H1 (cell line): ENCODE measurements at regions not wholly inside any gene's neighbourhood (a gene's known extent, or its start where the extent isn't known, plus 50 kb on each side); places are given as distances from the start of the nearest gene placed in this dataset.

Source experiments
- BCL11A ChIP-seq, 2 experiments: IDR thresholded peaks; one replicate each; pipeline ENCODE4 v1.6.1; 2011; ENCODE audit warnings: low read depth in 2 of 2, low read length in 2 of 2, mild to moderate bottlenecking in 2 of 2
- CBX5 ChIP-seq: fragments of 300-800, 300-1000 bp; sonication (generic); IDR thresholded peaks from 2 replicates; pipeline ENCODE4 v1.7.1; 2016; ENCODE audit warnings: antibody characterized with exemption, low read length, low read depth
- GABPA ChIP-seq: IDR thresholded peaks from 2 replicates; pipeline ENCODE4 v1.6.1; 2011; ENCODE audit warnings: mild to moderate bottlenecking, low read length, moderate library complexity, borderline replicate concordance; ENCODE audit not compliant: insufficient read depth
- KDM5A ChIP-seq: fragments of 200-600 bp; IDR thresholded peaks from 2 replicates; pipeline ENCODE4 v1.7.1; 2012; ENCODE audit warnings: mild to moderate bottlenecking, low read length, inconsistent platforms, mixed read lengths
- NRF1 ChIP-seq: IDR thresholded peaks from 2 replicates; pipeline ENCODE4 v1.6.1; 2011; ENCODE audit warnings: mild to moderate bottlenecking, low read depth, low read length, improper control_type of control experiment
- POU5F1 ChIP-seq: IDR thresholded peaks from 2 replicates; pipeline ENCODE4 v1.6.1; 2011; ENCODE audit warnings: low read depth, mild to moderate bottlenecking, low read length, moderate library complexity
- RBBP5 ChIP-seq: IDR thresholded peaks from 2 replicates; pipeline ENCODE4 v1.7.1; 2012; ENCODE audit warnings: low read depth, mild to moderate bottlenecking, inconsistent platforms, low read length, moderate library complexity, borderline replicate concordance
- RFX5 ChIP-seq: IDR thresholded peaks from 2 replicates; pipeline ENCODE4 v1.6.1; 2011; ENCODE audit warnings: low read depth, low read length, improper control_type of control experiment, borderline replicate concordance
- SAP30 ChIP-seq: fragments of 300-600 bp; sonication (generic); IDR thresholded peaks from 2 replicates; pipeline ENCODE4 v1.7.1; 2012; ENCODE audit warnings: low read length, moderate library complexity, mild to moderate bottlenecking, inconsistent platforms; ENCODE audit not compliant: insufficient read depth, insufficient replicate concordance
- SP4 ChIP-seq: IDR thresholded peaks from 2 replicates; pipeline ENCODE4 v1.6.1; 2012; ENCODE audit warnings: low read length, inconsistent platforms
- ZNF274 ChIP-seq: IDR thresholded peaks from 2 replicates; pipeline ENCODE4 v1.7.0; 2012; ENCODE audit warnings: low read length, borderline replicate concordance; ENCODE audit errors: extremely low read depth
- TF ChIP-seq, protein P1 (sequence below): IDR thresholded peaks from 2 replicates; pipeline ENCODE4 v1.6.1; 2012; ENCODE audit warnings: low read length, inconsistent platforms
- TF ChIP-seq, protein P2 (sequence below): IDR thresholded peaks from 2 replicates; pipeline ENCODE4 v1.6.1; 2012; ENCODE audit warnings: inconsistent platforms

DNA sequence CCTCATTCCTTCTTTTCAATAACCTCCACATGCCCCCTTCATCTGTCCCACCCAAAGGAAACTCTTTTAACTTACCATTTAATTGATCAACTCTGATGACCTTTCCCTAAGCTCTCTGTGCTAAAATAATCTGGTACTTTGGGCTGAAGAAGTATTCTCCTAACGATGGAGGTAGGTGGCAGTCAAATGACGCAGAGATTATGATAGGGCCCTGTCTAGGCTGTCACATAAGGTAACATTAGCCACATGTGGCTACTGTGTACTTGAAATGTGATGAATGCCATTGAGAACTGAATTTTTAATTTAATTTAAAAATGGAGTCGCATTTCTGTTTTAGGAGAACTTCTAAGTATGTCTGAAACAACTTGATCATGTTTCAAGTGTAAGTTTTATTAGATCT, 140.5 kb upstream of the TNP1 start (continued):
- no peak for TF ChIP-seq KDM5A
- TF ChIP-seq RBBP5, result no peak
- no peak for TF ChIP-seq RFX5
- no peak for TF ChIP-seq SP4
- TF ChIP-seq NRF1, result no peak
- TF ChIP-seq, protein P1, sequence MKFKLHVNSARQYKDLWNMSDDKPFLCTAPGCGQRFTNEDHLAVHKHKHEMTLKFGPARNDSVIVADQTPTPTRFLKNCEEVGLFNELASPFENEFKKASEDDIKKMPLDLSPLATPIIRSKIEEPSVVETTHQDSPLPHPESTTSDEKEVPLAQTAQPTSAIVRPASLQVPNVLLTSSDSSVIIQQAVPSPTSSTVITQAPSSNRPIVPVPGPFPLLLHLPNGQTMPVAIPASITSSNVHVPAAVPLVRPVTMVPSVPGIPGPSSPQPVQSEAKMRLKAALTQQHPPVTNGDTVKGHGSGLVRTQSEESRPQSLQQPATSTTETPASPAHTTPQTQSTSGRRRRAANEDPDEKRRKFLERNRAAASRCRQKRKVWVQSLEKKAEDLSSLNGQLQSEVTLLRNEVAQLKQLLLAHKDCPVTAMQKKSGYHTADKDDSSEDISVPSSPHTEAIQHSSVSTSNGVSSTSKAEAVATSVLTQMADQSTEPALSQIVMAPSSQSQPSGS, result no peak
- no peak for TF ChIP-seq BCL11A (IDR thresholded peaks at IDR 0.05; ENCODE audit: low read depth in 2 of 2, low read length in 2 of 2)
- TF ChIP-seq GABPA, result no peak
- TF ChIP-seq, protein P2, sequence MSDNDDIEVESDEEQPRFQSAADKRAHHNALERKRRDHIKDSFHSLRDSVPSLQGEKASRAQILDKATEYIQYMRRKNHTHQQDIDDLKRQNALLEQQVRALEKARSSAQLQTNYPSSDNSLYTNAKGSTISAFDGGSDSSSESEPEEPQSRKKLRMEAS, result no peak
- no peak for TF ChIP-seq ZNF274
- TF ChIP-seq POU5F1, result no peak
- no peak for TF ChIP-seq CBX5
- no peak for TF ChIP-seq SAP30
